Suprapubic skin (tissue), 4 donors: ENCODE measurements at regions not wholly inside any gene's neighbourhood (a gene's known extent, or its start where the extent isn't known, plus 50 kb on each side); places are given as distances from the start of the nearest gene placed in this dataset.

Experiments
- DNase-seq, 2 donors: peaks; one replicate each; pipeline ENCODE4 v3.0.0-alpha.2; 2019; ENCODE audit warnings: low spot score in 2 of 2
- H3K27ac ChIP-seq: fragments of 200-600 bp; sonication (generic); one replicate; pipeline ENCODE4 v1.5.1; 2019
- H3K27me3 ChIP-seq: fragments of 200-600 bp; sonication (generic); one replicate; pipeline ENCODE4 v1.5.1; 2019
- H3K36me3 ChIP-seq: fragments of 200-600 bp; sonication (generic); one replicate; pipeline ENCODE4 v1.5.1; 2019
- H3K4me1 ChIP-seq: fragments of 200-600 bp; sonication (generic); one replicate; pipeline ENCODE4 v1.5.1; 2019
- H3K4me3 ChIP-seq: fragments of 200-600 bp; sonication (generic); one replicate; pipeline ENCODE4 v1.5.1; 2019; ENCODE audit warnings: mild to moderate bottlenecking
- H3K9me3 ChIP-seq: fragments of 200-600 bp; sonication (generic); one replicate; pipeline ENCODE4 v1.5.1; 2019
- EP300 ChIP-seq: sonication (generic); formaldehyde crosslinking; IDR thresholded peaks from one replicate; pipeline ENCODE4 v1.6.1; 2017; ENCODE audit warnings: antibody characterized with exemption
- POLR2A ChIP-seq, 2 donors: fragments of 450-650 bp; IDR thresholded peaks; one replicate each; pipeline ENCODE4 v1.6.1; 2017; ENCODE audit warnings: antibody characterized with exemption in 2 of 2, mild to moderate bottlenecking in 2 of 2, moderate library complexity in 2 of 2
- POLR2AphosphoS5 ChIP-seq, 3 donors: sonication (generic); formaldehyde crosslinking; IDR thresholded peaks; one replicate each; pipeline ENCODE4 v1.6.1; 2017; ENCODE audit warnings: antibody characterized with exemption in 3 of 3
- WGBS: methylation state at CpG from one replicate; pipeline ENCODE4 v1.1.5; 2018; 5-methylcytosine and 5-hydroxymethylcytosine counted together
- TF ChIP-seq, protein P1 (sequence below), 2 donors: fragments of 200-600 bp in 1 of 2; fragments of 450-650 bp in 1 of 2; sonication (generic) in 1 of 2; IDR thresholded peaks; one replicate each; pipeline ENCODE4 v1.5.1; 2016 to 2019; ENCODE audit warnings: antibody characterized with exemption in 2 of 2, mild to moderate bottlenecking in 1 of 2, moderate library complexity in 1 of 2

GRCh38 chr3:30354513-30354912 is 251.9 kb upstream of the TGFBR2 start:
- H3K9me3 ChIP-seq = no peaks in the 10 kb centered on the region
- TF ChIP-seq POLR2A (IDR thresholded peaks at IDR 0.05) = no peak
- TF ChIP-seq, protein P1, sequence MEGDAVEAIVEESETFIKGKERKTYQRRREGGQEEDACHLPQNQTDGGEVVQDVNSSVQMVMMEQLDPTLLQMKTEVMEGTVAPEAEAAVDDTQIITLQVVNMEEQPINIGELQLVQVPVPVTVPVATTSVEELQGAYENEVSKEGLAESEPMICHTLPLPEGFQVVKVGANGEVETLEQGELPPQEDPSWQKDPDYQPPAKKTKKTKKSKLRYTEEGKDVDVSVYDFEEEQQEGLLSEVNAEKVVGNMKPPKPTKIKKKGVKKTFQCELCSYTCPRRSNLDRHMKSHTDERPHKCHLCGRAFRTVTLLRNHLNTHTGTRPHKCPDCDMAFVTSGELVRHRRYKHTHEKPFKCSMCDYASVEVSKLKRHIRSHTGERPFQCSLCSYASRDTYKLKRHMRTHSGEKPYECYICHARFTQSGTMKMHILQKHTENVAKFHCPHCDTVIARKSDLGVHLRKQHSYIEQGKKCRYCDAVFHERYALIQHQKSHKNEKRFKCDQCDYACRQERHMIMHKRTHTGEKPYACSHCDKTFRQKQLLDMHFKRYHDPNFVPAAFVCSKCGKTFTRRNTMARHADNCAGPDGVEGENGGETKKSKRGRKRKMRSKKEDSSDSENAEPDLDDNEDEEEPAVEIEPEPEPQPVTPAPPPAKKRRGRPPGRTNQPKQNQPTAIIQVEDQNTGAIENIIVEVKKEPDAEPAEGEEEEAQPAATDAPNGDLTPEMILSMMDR (IDR thresholded peaks at IDR 0.05) = no peak
- no peak for TF ChIP-seq POLR2AphosphoS5 (IDR thresholded peaks at IDR 0.05)
- no peak overlapping the region for H3K27ac ChIP-seq
- no peak overlapping the region for H3K4me3 ChIP-seq
- H3K27me3 ChIP-seq = no peaks in the 10 kb centered on the region
- WGBS = 90% methylated on average over 1 of the region's 1 CpG
- no peaks in the 10 kb centered on the region for H3K36me3 ChIP-seq
- peaks cover 29% of the 10 kb centered on the region for H3K4me1 ChIP-seq
- no peak for DNase-seq

DNA sequence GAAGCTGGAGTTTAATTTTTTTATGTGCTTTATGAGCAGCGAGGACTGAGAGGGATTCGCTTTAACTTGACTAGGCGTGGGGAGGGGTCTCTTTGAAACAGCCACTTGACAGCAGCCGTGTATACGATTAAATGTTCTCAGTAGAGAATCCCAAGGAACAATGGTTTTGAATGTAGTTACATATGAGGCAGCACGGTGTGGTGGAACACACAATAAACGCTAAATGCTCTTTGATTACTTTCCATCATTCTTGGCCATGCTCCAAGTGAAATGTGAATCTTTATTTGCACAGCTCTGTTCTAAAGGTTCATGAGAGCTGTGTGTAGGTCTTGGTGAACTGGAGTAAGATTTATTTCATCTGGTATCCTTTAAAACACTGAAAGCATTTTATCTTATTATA is 251.4 kb upstream of the TGFBR2 start:
- no peaks in the 10 kb centered on the region for H3K36me3 ChIP-seq
- 81% methylated on average over 7 of the region's 7 CpGs for WGBS
- H3K9me3 ChIP-seq = no peaks in the 10 kb centered on the region
- H3K4me1 ChIP-seq = peaks cover 29% of the 10 kb centered on the region
- no peak overlapping the region for H3K27ac ChIP-seq
- H3K4me3 ChIP-seq = no peak overlapping the region
- no peak for DNase-seq
- no peaks in the 10 kb centered on the region for H3K27me3 ChIP-seq
- TF ChIP-seq POLR2AphosphoS5 (IDR thresholded peaks at IDR 0.05) (no peak), POLR2A (IDR thresholded peaks at IDR 0.05) (no peak), EP300 (no peak)
- TF ChIP-seq, protein P1 (IDR thresholded peaks at IDR 0.05) = no peak

DNA sequence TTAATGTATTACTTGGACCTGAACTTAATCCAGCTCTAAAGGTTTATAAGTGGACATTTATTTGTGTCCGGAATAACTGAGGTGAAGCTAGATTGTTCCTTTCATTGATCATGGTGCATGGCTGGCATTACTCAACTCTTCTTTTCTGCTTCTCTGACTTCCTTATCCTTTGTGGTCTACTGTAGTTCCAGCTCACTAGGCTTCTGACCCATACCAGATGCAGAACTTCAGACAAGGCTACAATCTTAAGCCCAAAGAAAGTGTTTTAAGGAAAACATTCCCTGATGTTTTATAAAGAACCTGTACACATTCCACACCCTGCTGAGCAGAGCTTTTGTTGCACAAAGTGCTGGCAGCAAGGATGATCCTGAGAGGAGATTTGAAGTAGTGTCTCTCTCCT is 250.8 kb upstream of the TGFBR2 start:
- H3K4me1 ChIP-seq = peaks cover 29% of the 10 kb centered on the region
- DNase-seq = no peak
- H3K36me3 ChIP-seq = no peaks in the 10 kb centered on the region
- H3K4me3 ChIP-seq = no peak overlapping the region
- WGBS = 100% methylated on average over 1 of the region's 1 CpG
- no peak overlapping the region for H3K27ac ChIP-seq
- H3K9me3 ChIP-seq = no peaks in the 10 kb centered on the region
- H3K27me3 ChIP-seq = no peaks in the 10 kb centered on the region
- TF ChIP-seq, protein P1 (IDR thresholded peaks at IDR 0.05) = no peak
- TF ChIP-seq POLR2A (IDR thresholded peaks at IDR 0.05) = no peak
- TF ChIP-seq EP300 = no peak
- TF ChIP-seq POLR2AphosphoS5 (IDR thresholded peaks at IDR 0.05) = no peak

DNA sequence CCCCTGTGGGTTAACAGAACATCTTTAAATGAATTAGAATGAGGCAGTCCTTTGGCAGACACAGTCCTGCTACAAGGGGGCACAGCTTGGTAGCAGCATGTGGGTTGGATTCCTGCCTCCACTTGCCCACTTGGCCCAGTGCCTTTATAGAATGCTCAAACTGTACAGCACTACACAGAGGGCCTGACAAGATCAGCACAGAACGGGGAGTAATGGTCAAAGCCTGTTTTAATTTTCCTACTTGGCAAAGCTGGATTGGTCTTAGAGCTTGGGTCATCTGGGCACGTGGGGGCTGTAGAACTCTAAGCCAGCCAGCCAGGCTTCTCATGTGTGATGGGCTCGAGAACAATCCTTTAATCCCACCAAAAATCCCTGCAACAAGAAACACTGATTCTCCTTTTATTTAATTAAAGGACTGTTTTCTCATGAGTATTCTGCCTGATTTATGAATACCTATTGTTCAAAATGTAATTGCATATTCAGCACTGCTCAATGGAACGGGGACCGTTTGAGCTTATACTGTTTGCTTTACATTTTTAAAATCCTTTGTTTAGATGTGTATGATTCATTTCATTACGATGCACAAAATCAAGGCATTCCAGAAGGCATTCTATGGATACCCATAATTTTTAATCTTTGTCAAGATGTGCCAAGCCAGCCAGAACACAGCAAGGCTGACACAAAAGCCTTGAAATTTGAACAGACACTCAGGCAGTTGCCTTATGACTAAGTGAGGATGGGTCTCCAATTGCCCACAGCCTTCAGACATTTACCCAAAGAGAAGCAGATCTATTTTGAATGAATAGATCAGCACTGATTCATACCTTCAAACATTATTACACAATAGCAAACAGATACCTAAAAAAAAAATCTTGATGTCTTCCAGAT is 249.3 kb upstream of the TGFBR2 start:
- no peaks in the 10 kb centered on the region for H3K36me3 ChIP-seq
- no peak overlapping the region for H3K4me3 ChIP-seq
- 66% methylated on average over 6 of the region's 6 CpGs for WGBS
- DNase-seq = no peak
- no peak overlapping the region for H3K27ac ChIP-seq
- no peaks in the 10 kb centered on the region for H3K27me3 ChIP-seq
- no peaks in the 10 kb centered on the region for H3K9me3 ChIP-seq
- H3K4me1 ChIP-seq = peaks cover 29% of the 10 kb centered on the region
- TF ChIP-seq, protein P1 (IDR thresholded peaks at IDR 0.05) = no peak
- TF ChIP-seq POLR2AphosphoS5 (IDR thresholded peaks at IDR 0.05) = no peak
- no peak for TF ChIP-seq POLR2A (IDR thresholded peaks at IDR 0.05)

- no peak overlapping the region for H3K27ac ChIP-seq
- peaks cover 21% of the 10 kb centered on the region for H3K4me1 ChIP-seq
- 39% methylated on average over 2 of the region's 2 CpGs for WGBS
These were observed 248.5 kb upstream of the TGFBR2 start for GRCh38 chr3:30357897-30358296.

More at GRCh38 chr3:30357897-30358296, 248.5 kb upstream of the TGFBR2 start:
- H3K9me3 ChIP-seq = no peaks in the 10 kb centered on the region
- DNase-seq = no peak
- TF ChIP-seq POLR2AphosphoS5 (IDR thresholded peaks at IDR 0.05) = no peak
- TF ChIP-seq EP300 = no peak
- H3K4me3 ChIP-seq = no peak overlapping the region
- no peaks in the 10 kb centered on the region for H3K36me3 ChIP-seq
- no peaks in the 10 kb centered on the region for H3K27me3 ChIP-seq
